ENCODE measurements at regions not wholly inside any gene's neighbourhood (a gene's known extent, or its start where the extent isn't known, plus 50 kb on each side); places are given as distances from the start of the nearest gene placed in this dataset.

- H3K36me3 Mint-ChIP-seq (ENCODE audit: low read depth) = no peaks in the 10 kb centered on the region
These were observed 355.7 kb downstream of the LRRC70 start for GRCh38 chr5:62934319-62934718.

GRCh38 chr5:62933261-62933660 lies 354.6 kb downstream of the LRRC70 start:
- Mint-ChIP-seq H3K27ac (ENCODE audit: unreplicated experiment) (no peak overlapping the region), H3K4me1 (no peaks in the 10 kb centered on the region), H3K36me3 (ENCODE audit: low read depth) (no peaks in the 10 kb centered on the region), H3K9me3 (no peaks in the 10 kb centered on the region), H3K27me3 (ENCODE audit: low read depth) (peaks cover 2% of the 10 kb centered on the region), H3K4me3 (no peak overlapping the region)
- TF ChIP-seq CTCF (conservative IDR thresholded peaks at IDR 0.05) = no peak
- no peak for DNase-seq (ENCODE audit: low read depth, low spot score)

More at GRCh38 chr5:62934319-62934718, 355.7 kb downstream of the LRRC70 start:
- no peaks in the 10 kb centered on the region for H3K9me3 Mint-ChIP-seq
- no peak overlapping the region for H3K27ac Mint-ChIP-seq (ENCODE audit: unreplicated experiment)
- H3K4me3 Mint-ChIP-seq = no peak overlapping the region
- TF ChIP-seq CTCF (conservative IDR thresholded peaks at IDR 0.05) = no peak
- no peak for DNase-seq (ENCODE audit: low read depth, low spot score)
- peaks cover 5% of the 10 kb centered on the region for H3K27me3 Mint-ChIP-seq (ENCODE audit: low read depth)
- H3K4me1 Mint-ChIP-seq = no peaks in the 10 kb centered on the region

- no peak for TF ChIP-seq CTCF (conservative IDR thresholded peaks at IDR 0.05)
- Mint-ChIP-seq H3K27me3 (ENCODE audit: low read depth) (no peaks in the 10 kb centered on the region), H3K4me1 (no peaks in the 10 kb centered on the region), H3K4me3 (no peak overlapping the region), H3K36me3 (ENCODE audit: low read depth) (no peaks in the 10 kb centered on the region), H3K9me3 (no peaks in the 10 kb centered on the region), H3K27ac (ENCODE audit: unreplicated experiment) (no peak overlapping the region)
- DNase-seq (ENCODE audit: low read depth, low spot score) = no peak
These were observed 352.7 kb downstream of the LRRC70 start for GRCh38 chr5:62931153-62931950.

GRCh38 chr5:62922191-62922590 lies 343.6 kb downstream of the LRRC70 start:
- Mint-ChIP-seq H3K36me3 (ENCODE audit: low read depth) (no peaks in the 10 kb centered on the region), H3K27ac (ENCODE audit: unreplicated experiment) (no peak overlapping the region), H3K4me1 (no peaks in the 10 kb centered on the region), H3K27me3 (ENCODE audit: low read depth) (peaks cover 4% of the 10 kb centered on the region), H3K4me3 (no peak overlapping the region), H3K9me3 (peaks cover 3% of the 10 kb centered on the region)
- no peak for TF ChIP-seq CTCF (conservative IDR thresholded peaks at IDR 0.05)
- no peak for DNase-seq (ENCODE audit: low read depth, low spot score)

GRCh38 chr5:62920856-62921255 lies 342.2 kb downstream of the LRRC70 start:
- no peak overlapping the region for H3K4me3 Mint-ChIP-seq
- H3K36me3 Mint-ChIP-seq (ENCODE audit: low read depth) = no peaks in the 10 kb centered on the region
- DNase-seq (ENCODE audit: low read depth, low spot score) = no peak
- peaks cover 4% of the 10 kb centered on the region for H3K27me3 Mint-ChIP-seq (ENCODE audit: low read depth)
- H3K4me1 Mint-ChIP-seq = no peaks in the 10 kb centered on the region
- H3K27ac Mint-ChIP-seq (ENCODE audit: unreplicated experiment) = no peak overlapping the region
- TF ChIP-seq CTCF (conservative IDR thresholded peaks at IDR 0.05) = no peak
- H3K9me3 Mint-ChIP-seq = peaks cover 3% of the 10 kb centered on the region
